Osteoblast (primary cell): ENCODE measurements at regions not wholly inside any gene's neighbourhood (a gene's known extent, or its start where the extent isn't known, plus 50 kb on each side); places are given as distances from the start of the nearest gene placed in this dataset.

Source experiments
- DNase-seq: peaks from one replicate; pipeline ENCODE4 v3.0.0; 2011; ENCODE audit warnings: low spot score, mixed read lengths; ENCODE audit not compliant: insufficient read length; ENCODE audit errors: missing footprints
- H2AFZ ChIP-seq: 2 replicates; pipeline ENCODE4 v1.6.0; 2011; ENCODE audit warnings: mild to moderate bottlenecking, low read length
- H3K27ac ChIP-seq: 2 replicates; pipeline ENCODE4 v1.5.1; 2011; ENCODE audit warnings: mild to moderate bottlenecking, low read depth, low read length, moderate library complexity
- H3K27me3 ChIP-seq: 2 replicates; pipeline ENCODE4 v1.6.0; 2012; ENCODE audit warnings: mild to moderate bottlenecking, control low read depth, inconsistent platforms, low read length, moderate library complexity; ENCODE audit not compliant: insufficient read depth
- H3K36me3 ChIP-seq: 2 replicates; pipeline ENCODE4 v1.5.1; 2011; ENCODE audit warnings: mild to moderate bottlenecking, low read length, control low read depth, moderate library complexity; ENCODE audit not compliant: insufficient read depth
- H3K4me1 ChIP-seq: 2 replicates; pipeline ENCODE4 v1.5.1; 2011; ENCODE audit warnings: mild to moderate bottlenecking, low read length, control low read depth, moderate library complexity; ENCODE audit not compliant: insufficient read depth
- H3K4me2 ChIP-seq: 2 replicates; pipeline ENCODE4 v1.6.0; 2011; ENCODE audit warnings: mild to moderate bottlenecking, low read length; ENCODE audit not compliant: insufficient read depth
- H3K4me3 ChIP-seq: fragments of 200-600 bp; sonication (generic); 3 replicates; pipeline ENCODE4 v1.5.1; 2012; ENCODE audit warnings: mild to moderate bottlenecking, low read length, inconsistent platforms; ENCODE audit not compliant: insufficient read depth
- H3K79me2 ChIP-seq: 2 replicates; pipeline ENCODE4 v1.6.0; 2012; ENCODE audit warnings: mild to moderate bottlenecking, low read length, control low read depth, inconsistent platforms; ENCODE audit not compliant: insufficient read depth
- H3K9me3 ChIP-seq: 2 replicates; pipeline ENCODE4 v1.5.1; 2011; ENCODE audit warnings: low read depth, low read length, control low read depth
- H4K20me1 ChIP-seq: 2 replicates; pipeline ENCODE4 v1.6.0; 2012; ENCODE audit warnings: mild to moderate bottlenecking, low read length, control low read depth; ENCODE audit not compliant: insufficient read depth
- CTCF ChIP-seq: IDR thresholded peaks from 2 replicates; pipeline ENCODE4 v1.5.1; 2011; ENCODE audit warnings: mild to moderate bottlenecking, low read depth, low read length, moderate library complexity; ENCODE audit errors: extremely low read depth

GRCh38 chr5:143738417-143739401, 73.3 kb upstream of the HMHB1 start:
- TF ChIP-seq CTCF: no peak
- no peaks in the 10 kb centered on the region for H3K79me2 ChIP-seq
- peaks cover 10% of the 10 kb centered on the region for H3K4me1 ChIP-seq
- no peaks in the 10 kb centered on the region for H3K36me3 ChIP-seq
- H4K20me1 ChIP-seq: no peaks in the 10 kb centered on the region
- H3K27me3 ChIP-seq: no peaks in the 10 kb centered on the region
- no peak for DNase-seq
- H3K4me3 ChIP-seq: no peak overlapping the region
- no peak overlapping the region for H3K4me2 ChIP-seq
- H2AFZ ChIP-seq: no peak overlapping the region
- no peak overlapping the region for H3K27ac ChIP-seq
- no peaks in the 10 kb centered on the region for H3K9me3 ChIP-seq

- Histone ChIP-seq H3K4me3 (no peak overlapping the region), H3K4me1 (peaks cover 11% of the 10 kb centered on the region), H4K20me1 (no peaks in the 10 kb centered on the region), H3K79me2 (no peaks in the 10 kb centered on the region), H3K27ac (no peak overlapping the region), H3K27me3 (no peaks in the 10 kb centered on the region), H3K36me3 (no peaks in the 10 kb centered on the region), H3K9me3 (no peaks in the 10 kb centered on the region), H2AFZ (no peak overlapping the region), H3K4me2 (no peak overlapping the region)
- TF ChIP-seq CTCF: no peak
- DNase-seq: no peak
Observed at GRCh38 chr5:143737062-143737461, 74.9 kb upstream of the HMHB1 start.

GRCh38 chr5:143734456-143734780, 77.5 kb upstream of the HMHB1 start:
- Histone ChIP-seq H3K36me3 (no peaks in the 10 kb centered on the region), H3K27me3 (no peaks in the 10 kb centered on the region), H3K27ac (no peak overlapping the region), H2AFZ (no peak overlapping the region), H3K4me3 (no peak overlapping the region), H3K9me3 (no peaks in the 10 kb centered on the region), H3K4me2 (no peak overlapping the region), H3K79me2 (no peaks in the 10 kb centered on the region), H3K4me1 (peaks cover 11% of the 10 kb centered on the region), H4K20me1 (no peaks in the 10 kb centered on the region)
- no peak for TF ChIP-seq CTCF
- no peak for DNase-seq

GRCh38 chr5:143733665-143734455, 78.1 kb upstream of the HMHB1 start:
- no peaks in the 10 kb centered on the region for H3K36me3 ChIP-seq
- H3K27me3 ChIP-seq: no peaks in the 10 kb centered on the region
- TF ChIP-seq CTCF: no peak
- no peak overlapping the region for H2AFZ ChIP-seq
- no peaks in the 10 kb centered on the region for H4K20me1 ChIP-seq
- DNase-seq: peak; percentile 17
- no peak overlapping the region for H3K4me2 ChIP-seq
- no peak overlapping the region for H3K27ac ChIP-seq
- H3K4me3 ChIP-seq: no peak overlapping the region
- H3K79me2 ChIP-seq: no peaks in the 10 kb centered on the region
- no peaks in the 10 kb centered on the region for H3K9me3 ChIP-seq
- H3K4me1 ChIP-seq: peaks cover 11% of the 10 kb centered on the region
